ENCODE measurements at regions not wholly inside any gene's neighbourhood (a gene's known extent, or its start where the extent isn't known, plus 50 kb on each side); places are given as distances from the start of the nearest gene placed in this dataset.

DNA sequence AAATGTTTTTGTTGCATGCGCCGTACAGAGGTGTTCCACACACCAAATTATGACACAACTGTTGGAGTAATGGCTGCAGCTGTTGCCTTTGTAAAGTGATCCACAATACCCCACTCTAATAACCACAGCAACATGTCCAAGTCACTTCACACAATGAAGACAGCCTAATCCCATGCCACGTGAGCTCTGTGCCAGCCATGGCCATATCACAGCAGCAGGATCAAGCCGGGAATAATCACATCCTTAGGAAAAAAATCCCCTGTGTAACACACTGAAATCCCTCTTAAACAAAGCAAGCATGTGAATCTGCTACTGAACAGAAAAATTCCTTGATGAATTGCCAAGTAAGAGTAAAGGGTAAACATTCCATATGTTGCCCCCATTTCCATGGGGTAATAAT, 179.5 kb upstream of the PARD3B start:
- H3K9ac ChIP-seq (ENCODE audit: low read length) = no peak overlapping the region
- no peaks in the 10 kb centered on the region for H3K9me3 ChIP-seq (ENCODE audit: insufficient read depth, low read length)
- H3K79me2 ChIP-seq (ENCODE audit: insufficient read depth, low read length) = no peaks in the 10 kb centered on the region
- H3K27me3 ChIP-seq (ENCODE audit: low read length) = no peaks in the 10 kb centered on the region
- TF ChIP-seq EZH2phosphoT487 (conservative IDR thresholded peaks at IDR 0.05; ENCODE audit: low read length) = no peak
- TF ChIP-seq, protein P1, sequence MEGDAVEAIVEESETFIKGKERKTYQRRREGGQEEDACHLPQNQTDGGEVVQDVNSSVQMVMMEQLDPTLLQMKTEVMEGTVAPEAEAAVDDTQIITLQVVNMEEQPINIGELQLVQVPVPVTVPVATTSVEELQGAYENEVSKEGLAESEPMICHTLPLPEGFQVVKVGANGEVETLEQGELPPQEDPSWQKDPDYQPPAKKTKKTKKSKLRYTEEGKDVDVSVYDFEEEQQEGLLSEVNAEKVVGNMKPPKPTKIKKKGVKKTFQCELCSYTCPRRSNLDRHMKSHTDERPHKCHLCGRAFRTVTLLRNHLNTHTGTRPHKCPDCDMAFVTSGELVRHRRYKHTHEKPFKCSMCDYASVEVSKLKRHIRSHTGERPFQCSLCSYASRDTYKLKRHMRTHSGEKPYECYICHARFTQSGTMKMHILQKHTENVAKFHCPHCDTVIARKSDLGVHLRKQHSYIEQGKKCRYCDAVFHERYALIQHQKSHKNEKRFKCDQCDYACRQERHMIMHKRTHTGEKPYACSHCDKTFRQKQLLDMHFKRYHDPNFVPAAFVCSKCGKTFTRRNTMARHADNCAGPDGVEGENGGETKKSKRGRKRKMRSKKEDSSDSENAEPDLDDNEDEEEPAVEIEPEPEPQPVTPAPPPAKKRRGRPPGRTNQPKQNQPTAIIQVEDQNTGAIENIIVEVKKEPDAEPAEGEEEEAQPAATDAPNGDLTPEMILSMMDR (IDR thresholded peaks at IDR 0.05; ENCODE audit: insufficient read depth, low read length, poor library complexity, severe bottlenecking) = no peak
- no peaks in the 10 kb centered on the region for H3K9me2 ChIP-seq (replicated peaks; ENCODE audit: insufficient read depth, low read length)
- no peak overlapping the region for H2AFZ ChIP-seq (ENCODE audit: low read depth, low read length, severe bottlenecking)
- H4K20me1 ChIP-seq (ENCODE audit: low read depth, low read length) = no peaks in the 10 kb centered on the region
- H3K4me2 ChIP-seq (ENCODE audit: low read depth, low read length, poor library complexity, severe bottlenecking) = no peak overlapping the region
- H3K4me3 ChIP-seq (ENCODE audit: insufficient read depth, low read length, poor library complexity, severe bottlenecking) = no peak overlapping the region
- no peaks in the 10 kb centered on the region for H3F3A ChIP-seq (ENCODE audit: insufficient read depth)
- H3K27ac ChIP-seq (ENCODE audit: low read depth, low read length) = no peak overlapping the region
- H3K36me3 ChIP-seq (ENCODE audit: low read length) = no peaks in the 10 kb centered on the region

DNA sequence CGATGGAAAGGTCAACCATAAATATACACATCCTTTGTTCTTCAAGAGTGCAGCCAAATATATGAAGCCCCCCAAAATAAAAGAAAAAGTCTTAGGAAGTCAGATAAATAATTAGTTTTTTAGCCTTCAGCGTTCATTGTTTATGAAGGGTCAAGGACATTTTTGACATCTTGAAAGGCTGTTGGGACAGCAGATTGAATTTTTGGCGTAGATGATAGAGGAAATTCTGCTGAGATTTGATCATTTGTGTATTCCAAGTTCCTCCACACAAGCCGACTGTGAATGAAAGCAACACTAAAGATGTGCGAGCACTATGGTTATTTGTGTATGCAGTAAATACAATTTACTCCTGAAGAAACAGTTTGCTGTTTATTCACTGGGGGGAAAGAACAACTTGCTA, 177.8 kb upstream of the PARD3B start:
- H3K27me3 ChIP-seq (ENCODE audit: low read length) = no peaks in the 10 kb centered on the region
- H4K20me1 ChIP-seq (ENCODE audit: low read depth, low read length) = no peaks in the 10 kb centered on the region
- no peak overlapping the region for H3K4me3 ChIP-seq (ENCODE audit: insufficient read depth, low read length, poor library complexity, severe bottlenecking)
- H3K9me2 ChIP-seq (replicated peaks; ENCODE audit: insufficient read depth, low read length) = no peaks in the 10 kb centered on the region
- H2AFZ ChIP-seq (ENCODE audit: low read depth, low read length, severe bottlenecking) = no peak overlapping the region
- no peak overlapping the region for H3K4me2 ChIP-seq (ENCODE audit: low read depth, low read length, poor library complexity, severe bottlenecking)
- no peaks in the 10 kb centered on the region for H3K9me3 ChIP-seq (ENCODE audit: insufficient read depth, low read length)
- no peaks in the 10 kb centered on the region for H3K36me3 ChIP-seq (ENCODE audit: low read length)
- no peak overlapping the region for H3K9ac ChIP-seq (ENCODE audit: low read length)
- no peak overlapping the region for H3K27ac ChIP-seq (ENCODE audit: low read depth, low read length)
- no peaks in the 10 kb centered on the region for H3K79me2 ChIP-seq (ENCODE audit: insufficient read depth, low read length)
- no peak for TF ChIP-seq EZH2phosphoT487 (conservative IDR thresholded peaks at IDR 0.05; ENCODE audit: low read length)
- TF ChIP-seq, protein P1 (IDR thresholded peaks at IDR 0.05; ENCODE audit: insufficient read depth, low read length, poor library complexity, severe bottlenecking) = no peak
- no peaks in the 10 kb centered on the region for H3F3A ChIP-seq (ENCODE audit: insufficient read depth)

DNA sequence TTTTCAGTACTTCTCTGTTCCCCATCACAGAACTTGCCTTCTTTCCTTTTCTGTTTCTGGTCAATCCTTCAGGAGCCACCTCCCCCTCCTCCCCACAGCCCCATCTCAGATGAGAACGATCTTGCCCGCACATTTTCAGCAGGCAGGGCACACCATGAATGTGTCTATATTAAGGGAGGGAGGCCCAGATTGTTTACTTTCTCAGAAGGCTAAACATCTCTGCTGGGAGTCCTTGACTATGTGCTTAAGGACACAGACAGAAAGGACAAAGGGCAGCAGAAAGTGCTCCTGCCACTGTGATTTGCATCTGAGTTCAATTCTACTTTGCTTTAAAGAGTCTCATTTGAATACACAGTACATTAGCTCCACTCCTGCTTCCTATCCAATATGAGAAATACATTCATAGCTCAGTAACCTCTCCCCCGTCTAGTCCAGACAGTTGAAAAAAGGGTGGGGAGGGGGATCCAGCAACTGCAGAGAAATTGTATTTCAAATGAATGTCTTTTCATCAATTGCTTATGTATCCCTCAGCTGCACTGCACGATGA, 175.0 kb upstream of the PARD3B start:
- H3K9me2 ChIP-seq (replicated peaks; ENCODE audit: insufficient read depth, low read length) = no peaks in the 10 kb centered on the region
- no peaks in the 10 kb centered on the region for H3K27me3 ChIP-seq (ENCODE audit: low read length)
- no peaks in the 10 kb centered on the region for H3K9me3 ChIP-seq (ENCODE audit: insufficient read depth, low read length)
- TF ChIP-seq, protein P1 (IDR thresholded peaks at IDR 0.05; ENCODE audit: insufficient read depth, low read length, poor library complexity, severe bottlenecking) = no peak
- no peak for TF ChIP-seq EZH2phosphoT487 (conservative IDR thresholded peaks at IDR 0.05; ENCODE audit: low read length)
- no peak overlapping the region for H3K4me3 ChIP-seq (ENCODE audit: insufficient read depth, low read length, poor library complexity, severe bottlenecking)
- no peaks in the 10 kb centered on the region for H4K20me1 ChIP-seq (ENCODE audit: low read depth, low read length)
- no peak overlapping the region for H3K9ac ChIP-seq (ENCODE audit: low read length)
- H2AFZ ChIP-seq (ENCODE audit: low read depth, low read length, severe bottlenecking) = no peak overlapping the region
- H3F3A ChIP-seq (ENCODE audit: insufficient read depth) = no peaks in the 10 kb centered on the region
- H3K4me2 ChIP-seq (ENCODE audit: low read depth, low read length, poor library complexity, severe bottlenecking) = no peak overlapping the region
- H3K36me3 ChIP-seq (ENCODE audit: low read length) = no peaks in the 10 kb centered on the region
- H3K27ac ChIP-seq (ENCODE audit: low read depth, low read length) = no peak overlapping the region
- no peaks in the 10 kb centered on the region for H3K79me2 ChIP-seq (ENCODE audit: insufficient read depth, low read length)
